ENCODE measurements at regions not wholly inside any gene's neighbourhood (a gene's known extent, or its start where the extent isn't known, plus 50 kb on each side); places are given as distances from the start of the nearest gene placed in this dataset.

DNA sequence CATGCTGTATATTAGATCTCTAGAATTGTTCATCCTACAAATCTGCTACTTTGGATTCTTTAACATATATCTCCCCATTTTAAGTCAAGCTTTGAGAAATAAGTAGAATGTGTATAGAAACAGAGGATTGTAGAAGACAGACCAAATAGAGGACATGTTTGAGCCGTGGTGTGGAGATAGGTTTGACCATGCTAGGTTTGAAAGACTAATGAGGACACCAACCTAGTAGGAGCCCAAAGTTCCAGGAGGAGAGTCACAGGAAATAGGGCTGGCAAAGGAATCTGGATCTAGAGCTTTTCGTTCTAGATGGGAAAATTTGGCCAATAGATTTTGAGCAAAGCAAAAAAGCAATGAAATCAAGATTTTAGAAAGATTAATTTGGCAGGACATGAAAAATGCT lies 60.5 kb upstream of the TBX20 start:
- TF ChIP-seq POLR2A (IDR thresholded peaks at IDR 0.05; ENCODE audit: low read length) = no peak
- no peak for TF ChIP-seq GATA1 (IDR thresholded peaks at IDR 0.05; ENCODE audit: low read depth, low read length)
